ENCODE measurements at regions not wholly inside any gene's neighbourhood (a gene's known extent, or its start where the extent isn't known, plus 50 kb on each side); places are given as distances from the start of the nearest gene placed in this dataset.

DNA sequence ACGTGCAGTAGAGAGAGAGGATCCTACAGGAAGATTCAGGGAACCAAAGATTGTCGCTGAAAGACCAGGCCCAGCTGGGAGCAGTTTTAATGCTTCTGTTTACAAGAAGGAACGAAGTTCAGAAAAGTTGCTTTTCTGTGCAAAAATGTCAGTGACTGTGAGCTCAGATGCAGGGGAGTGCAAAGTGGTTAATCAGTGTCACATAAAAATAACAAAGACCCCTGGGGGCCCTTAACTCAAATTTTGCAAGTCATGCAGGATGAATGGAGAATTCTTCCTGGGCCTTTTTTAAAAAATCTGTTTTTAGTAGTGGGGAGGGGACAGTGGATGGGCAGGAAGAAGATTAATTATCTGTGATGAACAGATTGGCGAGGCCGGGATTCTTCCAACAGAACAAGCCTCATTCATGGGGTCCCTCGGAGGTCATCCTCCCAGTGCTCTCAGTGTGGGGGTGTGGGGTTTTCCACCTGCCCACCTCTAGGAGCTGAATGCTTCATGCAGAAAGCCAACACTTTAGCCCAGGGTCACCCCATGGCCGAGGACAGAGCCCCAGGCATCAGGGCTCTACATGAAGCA is 167.2 kb downstream of the UQCRFS1 start:
- H3K4me2 ChIP-seq (ENCODE audit: control insufficient read depth, insufficient read depth), result no peak overlapping the region
- H3K79me2 ChIP-seq (ENCODE audit: control insufficient read depth, insufficient read depth, low read length), result no peaks in the 10 kb centered on the region
- no peak overlapping the region for H2AFZ ChIP-seq (ENCODE audit: control insufficient read depth, low read depth, low read length)
- WGBS (ENCODE audit: insufficient coverage, insufficient replicate concordance, low lambda C conversion rate, missing lambda C conversion rate), result 22% methylated on average over 7 of the region's 7 CpGs
- intact Hi-C loops (cut with micrococcal nuclease; ENCODE audit: unreplicated experiment) (no loop called here), in situ Hi-C loops (cut with MboI) (no loop called here)
- no peaks in the 10 kb centered on the region for H3K36me3 ChIP-seq (ENCODE audit: control insufficient read depth in 2 of 2, insufficient read depth in 2 of 2, low read length in 1 of 2)
- DNase-seq (ENCODE audit: low read depth, low spot score) (no peak), ATAC-seq (no peak), FAIRE-seq (no peak)
- H4K20me1 ChIP-seq (ENCODE audit: control insufficient read depth, insufficient read depth), result no peaks in the 10 kb centered on the region
- no TSS peak for BruUV-seq (replicated peaks)
- no peaks in the 10 kb centered on the region for H3K4me1 ChIP-seq (ENCODE audit: control insufficient read depth, insufficient read depth, low read length)
- H3K4me3 ChIP-seq, result no peak overlapping the region
- H3K9me3 ChIP-seq (replicated peaks; ENCODE audit: control insufficient read depth, insufficient read depth, low read length), result no peaks in the 10 kb centered on the region; the same call in 2 of the 3 replicates
- H3K27me3 ChIP-seq (replicated peaks in 1 of 2; ENCODE audit: control insufficient read depth in 2 of 2, insufficient read depth in 2 of 2, low read length in 1 of 2), result no peaks in the 10 kb centered on the region
- no peak overlapping the region for H3K27ac ChIP-seq (ENCODE audit: control insufficient read depth, insufficient read depth)
- ChIA-PET POLR2A (no interaction called here), CTCF (no interaction called here), RAD21 (ENCODE audit: unreplicated experiment) (no interaction called here), SMC1A (ENCODE audit: uncharacterized antibody, unreplicated experiment) (no interaction called here)
- H3K9ac ChIP-seq (ENCODE audit: control insufficient read depth, insufficient read depth, low read length), result no peak overlapping the region
- TF ChIP-seq, protein P1, sequence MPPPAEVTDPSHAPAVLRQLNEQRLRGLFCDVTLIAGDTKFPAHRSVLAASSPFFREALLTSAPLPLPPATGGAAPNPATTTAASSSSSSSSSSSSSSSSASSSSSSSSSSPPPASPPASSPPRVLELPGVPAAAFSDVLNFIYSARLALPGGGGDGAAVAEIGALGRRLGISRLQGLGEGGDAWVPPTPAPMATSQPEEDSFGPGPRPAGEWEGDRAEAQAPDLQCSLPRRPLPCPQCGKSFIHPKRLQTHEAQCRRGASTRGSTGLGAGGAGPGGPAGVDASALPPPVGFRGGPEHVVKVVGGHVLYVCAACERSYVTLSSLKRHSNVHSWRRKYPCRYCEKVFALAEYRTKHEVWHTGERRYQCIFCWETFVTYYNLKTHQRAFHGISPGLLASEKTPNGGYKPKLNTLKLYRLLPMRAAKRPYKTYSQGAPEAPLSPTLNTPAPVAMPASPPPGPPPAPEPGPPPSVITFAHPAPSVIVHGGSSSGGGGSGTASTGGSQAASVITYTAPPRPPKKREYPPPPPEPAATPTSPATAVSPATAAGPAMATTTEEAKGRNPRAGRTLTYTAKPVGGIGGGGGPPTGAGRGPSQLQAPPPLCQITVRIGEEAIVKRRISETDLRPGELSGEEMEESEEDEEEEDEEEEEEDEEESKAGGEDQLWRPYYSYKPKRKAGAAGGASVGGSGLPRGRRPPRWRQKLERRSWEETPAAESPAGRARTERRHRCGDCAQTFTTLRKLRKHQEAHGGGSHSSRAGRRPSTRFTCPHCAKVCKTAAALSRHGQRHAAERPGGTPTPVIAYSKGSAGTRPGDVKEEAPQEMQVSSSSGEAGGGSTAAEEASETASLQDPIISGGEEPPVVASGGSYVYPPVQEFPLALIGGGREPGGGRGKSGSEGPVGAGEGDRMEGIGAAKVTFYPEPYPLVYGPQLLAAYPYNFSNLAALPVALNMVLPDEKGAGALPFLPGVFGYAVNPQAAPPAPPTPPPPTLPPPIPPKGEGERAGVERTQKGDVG (CRISPR knock-in tag; IDR thresholded peaks at IDR 0.05), result no peak
- TF ChIP-seq, protein P2, sequence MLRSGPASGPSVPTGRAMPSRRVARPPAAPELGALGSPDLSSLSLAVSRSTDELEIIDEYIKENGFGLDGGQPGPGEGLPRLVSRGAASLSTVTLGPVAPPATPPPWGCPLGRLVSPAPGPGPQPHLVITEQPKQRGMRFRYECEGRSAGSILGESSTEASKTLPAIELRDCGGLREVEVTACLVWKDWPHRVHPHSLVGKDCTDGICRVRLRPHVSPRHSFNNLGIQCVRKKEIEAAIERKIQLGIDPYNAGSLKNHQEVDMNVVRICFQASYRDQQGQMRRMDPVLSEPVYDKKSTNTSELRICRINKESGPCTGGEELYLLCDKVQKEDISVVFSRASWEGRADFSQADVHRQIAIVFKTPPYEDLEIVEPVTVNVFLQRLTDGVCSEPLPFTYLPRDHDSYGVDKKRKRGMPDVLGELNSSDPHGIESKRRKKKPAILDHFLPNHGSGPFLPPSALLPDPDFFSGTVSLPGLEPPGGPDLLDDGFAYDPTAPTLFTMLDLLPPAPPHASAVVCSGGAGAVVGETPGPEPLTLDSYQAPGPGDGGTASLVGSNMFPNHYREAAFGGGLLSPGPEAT (IDR thresholded peaks at IDR 0.05; ENCODE audit: low read depth), result no peak
- TF ChIP-seq, protein P3, sequence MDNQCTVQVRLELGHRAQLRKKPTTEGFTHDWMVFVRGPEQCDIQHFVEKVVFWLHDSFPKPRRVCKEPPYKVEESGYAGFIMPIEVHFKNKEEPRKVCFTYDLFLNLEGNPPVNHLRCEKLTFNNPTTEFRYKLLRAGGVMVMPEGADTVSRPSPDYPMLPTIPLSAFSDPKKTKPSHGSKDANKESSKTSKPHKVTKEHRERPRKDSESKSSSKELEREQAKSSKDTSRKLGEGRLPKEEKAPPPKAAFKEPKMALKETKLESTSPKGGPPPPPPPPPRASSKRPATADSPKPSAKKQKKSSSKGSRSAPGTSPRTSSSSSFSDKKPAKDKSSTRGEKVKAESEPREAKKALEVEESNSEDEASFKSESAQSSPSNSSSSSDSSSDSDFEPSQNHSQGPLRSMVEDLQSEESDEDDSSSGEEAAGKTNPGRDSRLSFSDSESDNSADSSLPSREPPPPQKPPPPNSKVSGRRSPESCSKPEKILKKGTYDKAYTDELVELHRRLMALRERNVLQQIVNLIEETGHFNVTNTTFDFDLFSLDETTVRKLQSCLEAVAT (IDR thresholded peaks at IDR 0.05), result no peak
- TF ChIP-seq KLF5 (IDR thresholded peaks at IDR 0.05; ENCODE audit: partially characterized antibody) (no peak), FOXM1 (IDR thresholded peaks at IDR 0.05; ENCODE audit: low read depth, low read length) (no peak), ZNF207 (IDR thresholded peaks at IDR 0.05; ENCODE audit: borderline replicate concordance) (no peak), SUZ12 (IDR thresholded peaks at IDR 0.05; ENCODE audit: unreplicated experiment) (no peak), NFYA (IDR thresholded peaks at IDR 0.05; ENCODE audit: borderline replicate concordance, low read depth, low read length) (no peak), MTA3 (IDR thresholded peaks at IDR 0.05; ENCODE audit: borderline replicate concordance, low read length) (no peak), MEF2A (IDR thresholded peaks at IDR 0.05; ENCODE audit: insufficient read depth, low read depth, low read length) (no peak), HCFC1 (IDR thresholded peaks at IDR 0.05; ENCODE audit: low read length) (no peak)
- TF ChIP-seq, protein P4, sequence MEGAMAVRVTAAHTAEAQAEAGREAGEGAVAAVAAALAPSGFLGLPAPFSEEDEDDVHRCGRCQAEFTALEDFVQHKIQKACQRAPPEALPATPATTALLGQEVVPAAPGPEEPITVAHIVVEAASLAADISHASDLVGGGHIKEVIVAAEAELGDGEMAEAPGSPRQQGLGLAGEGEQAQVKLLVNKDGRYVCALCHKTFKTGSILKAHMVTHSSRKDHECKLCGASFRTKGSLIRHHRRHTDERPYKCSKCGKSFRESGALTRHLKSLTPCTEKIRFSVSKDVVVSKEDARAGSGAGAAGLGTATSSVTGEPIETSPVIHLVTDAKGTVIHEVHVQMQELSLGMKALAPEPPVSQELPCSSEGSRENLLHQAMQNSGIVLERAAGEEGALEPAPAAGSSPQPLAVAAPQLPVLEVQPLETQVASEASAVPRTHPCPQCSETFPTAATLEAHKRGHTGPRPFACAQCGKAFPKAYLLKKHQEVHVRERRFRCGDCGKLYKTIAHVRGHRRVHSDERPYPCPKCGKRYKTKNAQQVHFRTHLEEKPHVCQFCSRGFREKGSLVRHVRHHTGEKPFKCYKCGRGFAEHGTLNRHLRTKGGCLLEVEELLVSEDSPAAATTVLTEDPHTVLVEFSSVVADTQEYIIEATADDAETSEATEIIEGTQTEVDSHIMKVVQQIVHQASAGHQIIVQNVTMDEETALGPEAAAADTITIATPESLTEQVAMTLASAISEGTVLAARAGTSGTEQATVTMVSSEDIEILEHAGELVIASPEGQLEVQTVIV (IDR thresholded peaks at IDR 0.05; ENCODE audit: borderline replicate concordance, partially characterized antibody), result no peak
- TF ChIP-seq, protein P5, sequence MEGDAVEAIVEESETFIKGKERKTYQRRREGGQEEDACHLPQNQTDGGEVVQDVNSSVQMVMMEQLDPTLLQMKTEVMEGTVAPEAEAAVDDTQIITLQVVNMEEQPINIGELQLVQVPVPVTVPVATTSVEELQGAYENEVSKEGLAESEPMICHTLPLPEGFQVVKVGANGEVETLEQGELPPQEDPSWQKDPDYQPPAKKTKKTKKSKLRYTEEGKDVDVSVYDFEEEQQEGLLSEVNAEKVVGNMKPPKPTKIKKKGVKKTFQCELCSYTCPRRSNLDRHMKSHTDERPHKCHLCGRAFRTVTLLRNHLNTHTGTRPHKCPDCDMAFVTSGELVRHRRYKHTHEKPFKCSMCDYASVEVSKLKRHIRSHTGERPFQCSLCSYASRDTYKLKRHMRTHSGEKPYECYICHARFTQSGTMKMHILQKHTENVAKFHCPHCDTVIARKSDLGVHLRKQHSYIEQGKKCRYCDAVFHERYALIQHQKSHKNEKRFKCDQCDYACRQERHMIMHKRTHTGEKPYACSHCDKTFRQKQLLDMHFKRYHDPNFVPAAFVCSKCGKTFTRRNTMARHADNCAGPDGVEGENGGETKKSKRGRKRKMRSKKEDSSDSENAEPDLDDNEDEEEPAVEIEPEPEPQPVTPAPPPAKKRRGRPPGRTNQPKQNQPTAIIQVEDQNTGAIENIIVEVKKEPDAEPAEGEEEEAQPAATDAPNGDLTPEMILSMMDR (IDR thresholded peaks at IDR 0.05 in 2 of 3, conservative IDR thresholded peaks at IDR 0.05 in 1 of 3; ENCODE audit: control insufficient read depth in 2 of 3, extremely low read depth in 1 of 3, insufficient read depth in 1 of 3, low read depth in 3 of 3, low read length in 3 of 3), result no peak
